ENCODE measurements at regions not wholly inside any gene's neighbourhood (a gene's known extent, or its start where the extent isn't known, plus 50 kb on each side); places are given as distances from the start of the nearest gene placed in this dataset.

- Histone ChIP-seq H3K4me1 (no peaks in the 10 kb centered on the region), H3K36me3 (no peaks in the 10 kb centered on the region), H3K27ac (no peak overlapping the region), H3K27me3 (no peaks in the 10 kb centered on the region), H3K4me3 (no peak overlapping the region), H3K9me3 (no peaks in the 10 kb centered on the region)
- no peak for TF ChIP-seq POLR2A (IDR thresholded peaks at IDR 0.05)
- TF ChIP-seq, protein P1, sequence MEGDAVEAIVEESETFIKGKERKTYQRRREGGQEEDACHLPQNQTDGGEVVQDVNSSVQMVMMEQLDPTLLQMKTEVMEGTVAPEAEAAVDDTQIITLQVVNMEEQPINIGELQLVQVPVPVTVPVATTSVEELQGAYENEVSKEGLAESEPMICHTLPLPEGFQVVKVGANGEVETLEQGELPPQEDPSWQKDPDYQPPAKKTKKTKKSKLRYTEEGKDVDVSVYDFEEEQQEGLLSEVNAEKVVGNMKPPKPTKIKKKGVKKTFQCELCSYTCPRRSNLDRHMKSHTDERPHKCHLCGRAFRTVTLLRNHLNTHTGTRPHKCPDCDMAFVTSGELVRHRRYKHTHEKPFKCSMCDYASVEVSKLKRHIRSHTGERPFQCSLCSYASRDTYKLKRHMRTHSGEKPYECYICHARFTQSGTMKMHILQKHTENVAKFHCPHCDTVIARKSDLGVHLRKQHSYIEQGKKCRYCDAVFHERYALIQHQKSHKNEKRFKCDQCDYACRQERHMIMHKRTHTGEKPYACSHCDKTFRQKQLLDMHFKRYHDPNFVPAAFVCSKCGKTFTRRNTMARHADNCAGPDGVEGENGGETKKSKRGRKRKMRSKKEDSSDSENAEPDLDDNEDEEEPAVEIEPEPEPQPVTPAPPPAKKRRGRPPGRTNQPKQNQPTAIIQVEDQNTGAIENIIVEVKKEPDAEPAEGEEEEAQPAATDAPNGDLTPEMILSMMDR (IDR thresholded peaks at IDR 0.05) = no peak
- DNase-seq = no peak
Observed at GRCh38 chr20:7302250-7302649, 534.8 kb downstream of the BMP2 start.

- Histone ChIP-seq H3K9me3 (no peaks in the 10 kb centered on the region), H3K36me3 (no peaks in the 10 kb centered on the region), H3K27me3 (no peaks in the 10 kb centered on the region), H3K4me1 (no peaks in the 10 kb centered on the region), H3K27ac (no peak overlapping the region), H3K4me3 (no peak overlapping the region)
- TF ChIP-seq POLR2A (IDR thresholded peaks at IDR 0.05) = no peak
- TF ChIP-seq, protein P1 (IDR thresholded peaks at IDR 0.05) = no peak
- DNase-seq = no peak
Observed at GRCh38 chr20:7305976-7306375, 538.5 kb downstream of the BMP2 start.

DNA sequence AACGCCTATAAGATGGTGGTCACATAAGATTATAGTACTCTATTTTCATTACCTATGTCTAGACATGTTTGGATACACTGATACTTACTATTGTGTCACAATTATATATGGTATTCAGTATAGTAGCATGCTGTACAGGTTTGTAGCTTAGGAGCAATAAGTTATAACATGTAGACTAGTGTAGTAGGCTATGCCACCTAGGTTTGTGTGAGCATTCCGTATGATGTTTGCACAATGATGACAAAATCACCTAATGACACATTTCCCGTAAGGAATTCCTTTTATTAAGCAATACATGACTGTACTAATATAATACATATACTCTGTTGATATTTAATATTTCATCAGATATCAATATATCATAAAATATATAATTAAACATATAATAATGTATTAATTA is 540.7 kb downstream of the BMP2 start:
- H3K27me3 ChIP-seq = no peaks in the 10 kb centered on the region
- DNase-seq = no peak
- no peak for TF ChIP-seq POLR2A (IDR thresholded peaks at IDR 0.05)
- TF ChIP-seq, protein P1 (IDR thresholded peaks at IDR 0.05) = no peak
- no peak overlapping the region for H3K27ac ChIP-seq
- H3K36me3 ChIP-seq = no peaks in the 10 kb centered on the region
- no peak overlapping the region for H3K4me3 ChIP-seq
- H3K9me3 ChIP-seq = no peaks in the 10 kb centered on the region
- H3K4me1 ChIP-seq = no peaks in the 10 kb centered on the region

DNA sequence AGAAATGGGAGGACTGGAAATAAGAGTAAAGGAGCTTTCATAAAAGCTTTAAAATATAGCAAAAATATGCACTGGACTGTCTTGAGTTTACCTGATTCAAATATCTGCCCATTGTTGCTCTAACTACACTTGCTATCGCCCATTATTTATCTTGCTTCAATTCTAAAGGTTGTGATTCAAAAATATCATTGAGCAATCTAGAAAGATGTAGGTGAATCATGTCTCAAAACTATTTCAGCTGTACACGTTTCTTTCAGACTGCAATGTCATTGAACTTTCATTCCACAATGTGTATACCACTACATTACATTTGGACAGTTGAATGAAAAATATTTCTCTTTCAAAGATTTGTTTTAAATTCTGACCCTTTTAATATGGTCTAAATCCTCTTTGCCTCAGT is 545.6 kb downstream of the BMP2 start:
- Histone ChIP-seq H3K27ac (no peak overlapping the region), H3K9me3 (no peaks in the 10 kb centered on the region), H3K4me1 (no peaks in the 10 kb centered on the region), H3K36me3 (no peaks in the 10 kb centered on the region), H3K4me3 (no peak overlapping the region), H3K27me3 (no peaks in the 10 kb centered on the region)
- DNase-seq = no peak
- TF ChIP-seq, protein P1 (IDR thresholded peaks at IDR 0.05) = no peak
- no peak for TF ChIP-seq POLR2A (IDR thresholded peaks at IDR 0.05)

- Histone ChIP-seq H3K9me3 (no peaks in the 10 kb centered on the region), H3K4me3 (no peak overlapping the region), H3K27ac (no peak overlapping the region), H3K4me1 (no peaks in the 10 kb centered on the region), H3K36me3 (no peaks in the 10 kb centered on the region), H3K27me3 (no peaks in the 10 kb centered on the region)
- DNase-seq = no peak
- no peak for TF ChIP-seq POLR2A (IDR thresholded peaks at IDR 0.05)
- TF ChIP-seq, protein P1 (IDR thresholded peaks at IDR 0.05) = no peak
Observed at GRCh38 chr20:7323957-7324356, 556.5 kb downstream of the BMP2 start.

- Histone ChIP-seq H3K4me3 (no peak overlapping the region), H3K4me1 (no peaks in the 10 kb centered on the region), H3K27ac (no peak overlapping the region), H3K9me3 (no peaks in the 10 kb centered on the region), H3K36me3 (no peaks in the 10 kb centered on the region), H3K27me3 (no peaks in the 10 kb centered on the region)
- DNase-seq = no peak
- TF ChIP-seq, protein P1 (IDR thresholded peaks at IDR 0.05) = no peak
Observed at GRCh38 chr20:7327810-7328209, 560.3 kb downstream of the BMP2 start.

Measured in Peyer's patch (tissue), 4 donors.